ENCODE measurements at regions not wholly inside any gene's neighbourhood (a gene's known extent, or its start where the extent isn't known, plus 50 kb on each side); places are given as distances from the start of the nearest gene placed in this dataset.

DNA sequence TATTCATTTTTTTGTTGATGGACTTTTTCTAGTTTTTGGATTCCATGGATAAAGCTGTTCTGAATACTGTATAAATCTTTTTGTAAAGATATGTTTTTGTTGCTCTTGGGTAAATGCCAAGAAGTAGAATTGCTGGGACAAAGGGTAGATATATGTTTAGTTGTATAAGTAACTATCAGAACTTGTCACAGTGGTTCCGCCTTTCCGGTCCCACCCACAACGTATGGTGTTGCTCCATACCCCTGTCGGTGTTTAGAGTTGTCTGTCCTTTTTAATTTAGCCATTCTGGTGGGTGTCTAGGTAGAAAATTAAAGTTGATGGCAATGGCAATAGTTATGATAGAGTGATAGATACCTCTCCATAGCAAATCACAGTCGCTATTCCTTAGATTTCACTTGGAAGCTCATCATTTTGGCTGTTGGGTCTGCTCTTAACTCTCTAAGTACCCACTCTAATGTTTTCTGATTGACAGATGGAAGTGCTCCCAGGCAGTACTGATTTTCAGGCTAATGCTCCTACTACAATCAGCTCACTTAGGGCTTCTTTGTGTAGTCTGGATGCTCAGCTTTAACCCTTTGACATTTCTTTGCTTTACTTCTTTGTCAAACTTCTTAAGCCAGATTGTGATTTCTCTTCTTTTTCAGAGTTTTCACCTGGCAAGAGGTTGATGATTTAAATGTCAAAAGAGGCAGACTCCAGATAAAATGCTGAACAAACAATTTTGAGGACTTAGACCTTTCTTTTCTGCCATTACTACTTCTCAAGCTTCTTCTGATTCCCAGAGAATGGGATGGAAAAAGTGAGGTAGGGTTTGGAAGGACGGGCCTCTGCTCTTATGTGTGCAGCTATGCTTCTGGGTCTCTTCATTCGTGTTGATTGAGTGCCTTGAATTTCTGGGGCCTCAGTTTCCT, 156.4 kb downstream of the AQP4 start:
- DNase-seq, result no peak
- intact Hi-C loops (cut with DNase I), result no loop called here

DNA sequence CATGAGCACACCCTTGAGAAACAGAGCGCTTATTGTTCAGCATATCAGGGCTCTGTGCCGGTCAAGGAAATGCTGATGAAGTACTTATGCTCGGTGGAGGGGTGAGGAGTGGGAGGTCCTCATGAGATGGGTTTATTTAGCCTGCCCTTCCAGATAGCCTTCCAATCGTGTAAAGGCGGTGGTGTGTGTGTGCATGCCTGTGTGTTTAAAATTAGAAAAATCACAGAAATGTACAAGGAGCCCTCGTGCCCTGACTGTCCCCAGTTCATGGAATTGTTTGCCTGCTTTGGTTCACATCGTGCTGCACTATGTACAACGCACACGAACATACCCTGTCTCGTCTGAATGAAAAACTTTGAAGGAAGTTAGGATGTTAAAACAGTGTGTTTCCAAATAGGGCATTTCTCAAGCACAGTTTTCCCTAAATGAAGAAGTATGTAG, 158.6 kb downstream of the AQP4 start:
- DNase-seq, result no peak
- intact Hi-C loops (cut with DNase I), result no loop called here

DNA sequence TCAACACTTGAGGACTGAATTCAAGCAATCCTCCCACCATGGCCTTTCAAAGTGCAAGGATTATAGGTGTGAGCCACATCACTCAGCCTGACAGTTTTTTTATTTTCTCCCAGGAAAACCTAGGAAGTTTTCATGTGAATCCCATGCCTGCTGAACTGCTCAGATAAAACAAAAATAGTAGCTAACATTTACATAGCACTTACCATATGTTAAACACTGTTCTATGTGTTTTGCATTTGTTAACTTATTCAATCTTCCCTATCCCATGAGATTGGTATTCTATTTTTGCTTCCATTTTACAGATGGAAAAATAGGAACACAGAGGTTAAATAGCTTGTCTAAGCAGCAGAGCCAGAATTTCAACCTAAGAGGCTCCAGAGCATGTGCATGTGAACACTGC, 157.4 kb upstream of the KCTD1 start:
- intact Hi-C loops (cut with DNase I), result no loop called here
- DNase-seq, result no peak

DNA sequence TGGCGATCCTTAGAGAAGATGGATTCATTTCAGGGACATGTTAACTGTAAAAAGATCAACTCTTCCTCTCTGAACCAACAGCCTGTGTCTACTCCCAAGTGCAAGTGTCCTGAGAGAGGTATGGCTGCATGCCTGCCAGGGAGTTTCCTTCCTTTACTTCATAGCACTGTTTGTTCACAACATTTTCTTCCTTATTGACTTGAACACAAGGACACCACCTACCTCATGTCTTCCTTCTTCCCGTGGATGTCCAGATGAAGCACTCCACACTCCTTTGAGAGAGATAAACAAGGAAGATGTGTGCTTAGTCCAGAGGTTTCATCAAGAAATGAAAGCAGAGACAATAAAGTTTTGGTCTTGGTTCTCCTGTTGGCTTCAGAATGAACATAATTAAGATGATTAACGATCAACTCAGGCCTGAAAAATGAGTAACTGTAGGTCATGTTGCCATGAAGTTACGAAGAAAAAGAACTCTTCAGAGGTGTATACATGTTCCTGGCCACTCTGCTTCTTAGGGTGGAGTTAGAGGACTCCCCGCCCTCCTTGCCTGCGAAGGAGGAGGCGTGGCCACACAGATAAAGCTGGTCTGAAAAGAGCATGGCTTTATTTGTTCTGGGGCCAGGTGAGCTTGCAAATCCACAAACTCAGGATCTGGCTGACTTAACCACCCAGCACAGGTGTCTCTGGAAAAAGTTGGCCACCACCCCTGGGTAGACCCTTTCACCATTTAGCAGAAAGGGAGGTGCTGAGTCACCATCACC, 155.0 kb upstream of the KCTD1 start:
- intact Hi-C loops (cut with DNase I), result no loop called here
- no peak for DNase-seq

DNA sequence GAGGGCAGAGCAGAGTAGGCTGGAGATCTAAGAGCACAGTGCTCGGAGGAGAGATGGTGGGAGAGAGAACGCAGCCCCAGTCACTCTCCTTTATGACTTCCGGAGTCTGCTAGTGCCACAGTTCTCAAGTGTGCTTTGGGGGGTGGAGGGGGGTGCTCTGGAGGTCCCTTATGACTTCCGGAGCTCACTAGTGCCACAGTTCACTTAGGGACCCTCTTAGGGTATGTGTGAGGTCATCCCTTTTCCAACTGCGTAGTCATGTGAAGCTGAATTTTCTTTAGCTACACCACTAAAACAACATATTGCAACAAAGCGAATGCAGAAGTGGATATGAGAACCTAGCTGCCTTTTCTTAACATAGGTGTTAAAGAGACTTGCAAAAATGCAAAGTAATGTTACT, 153.7 kb upstream of the KCTD1 start:
- DNase-seq, result no peak
- intact Hi-C loops (cut with DNase I), result no loop called here

DNA sequence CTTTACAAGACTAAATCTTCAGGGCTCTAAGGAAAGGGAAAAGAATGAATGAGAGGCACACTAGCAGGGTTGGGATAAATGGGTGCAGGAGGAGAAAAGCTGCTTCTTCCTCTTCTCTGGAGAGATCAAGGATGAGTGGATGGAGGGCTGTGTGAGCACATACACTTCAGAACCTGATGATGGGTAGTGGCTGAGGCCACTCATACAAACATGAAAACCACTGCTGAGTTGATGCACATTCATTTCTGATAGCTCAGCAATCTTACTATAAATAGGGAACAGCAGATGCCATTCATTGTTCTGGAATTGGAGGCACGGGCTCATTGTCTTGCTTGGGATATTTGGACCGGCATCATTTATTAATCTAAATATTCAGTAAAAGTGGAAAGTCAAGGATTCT, 152.4 kb upstream of the KCTD1 start:
- no peak for DNase-seq
- intact Hi-C loops (cut with DNase I), result no loop called here

DNA sequence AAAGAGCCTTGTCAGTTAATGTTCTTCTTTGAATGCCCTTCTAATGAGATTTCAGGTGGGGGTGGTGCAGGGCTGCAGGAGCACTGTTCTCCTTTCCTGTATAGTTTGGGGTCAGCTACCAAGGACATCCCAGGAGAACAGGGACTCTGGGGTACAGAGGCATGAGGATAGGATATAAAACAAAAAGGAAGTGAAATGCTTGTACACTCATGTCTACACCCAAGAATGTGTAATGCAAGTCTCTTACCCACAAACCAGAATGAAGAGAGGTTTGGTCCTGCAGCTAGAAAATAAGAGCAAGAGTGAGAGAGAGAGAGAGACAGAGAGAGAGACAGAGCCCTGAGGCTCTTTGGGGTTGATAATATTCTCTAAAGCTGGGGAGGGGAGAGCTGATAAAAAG, 151.8 kb upstream of the KCTD1 start:
- intact Hi-C loops (cut with DNase I), result no loop called here

DNA sequence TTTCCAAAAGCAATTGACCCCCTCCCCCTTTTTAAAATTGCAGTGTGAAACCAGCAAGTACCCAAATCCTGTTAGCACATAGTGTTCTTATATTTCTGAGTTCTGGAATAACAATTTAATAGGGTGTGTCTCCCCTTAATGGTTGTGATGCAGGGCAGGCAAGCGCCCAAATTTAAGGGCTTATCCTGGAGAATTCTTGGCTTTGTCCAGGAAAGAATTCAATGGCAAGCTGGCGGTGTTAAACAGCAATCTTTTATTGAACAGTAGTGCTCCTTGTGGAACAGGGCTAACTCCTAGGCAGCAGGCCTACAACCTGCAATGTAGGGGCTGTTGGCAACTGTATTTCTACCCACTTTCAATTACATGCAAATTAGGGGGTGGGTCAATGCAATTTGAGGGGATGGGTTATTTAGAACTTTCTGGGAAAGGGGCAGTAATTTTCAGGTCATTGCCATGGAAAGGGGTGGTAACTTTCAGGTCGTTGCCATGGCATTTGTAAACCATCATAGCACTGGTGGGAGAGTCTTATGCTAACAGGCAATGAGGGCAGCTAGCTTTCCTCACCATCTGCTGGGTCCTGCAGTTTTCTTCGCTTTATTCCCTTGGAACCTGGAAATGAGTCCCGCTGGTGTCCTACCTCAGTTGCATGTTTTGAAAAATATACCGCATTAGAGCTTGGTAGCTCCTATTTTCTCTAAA, 149.0 kb upstream of the KCTD1 start:
- intact Hi-C loops (cut with DNase I), result no loop called here

More for the DNA sequence above, 151.8 kb upstream of the KCTD1 start:
- no peak for DNase-seq

DNA sequence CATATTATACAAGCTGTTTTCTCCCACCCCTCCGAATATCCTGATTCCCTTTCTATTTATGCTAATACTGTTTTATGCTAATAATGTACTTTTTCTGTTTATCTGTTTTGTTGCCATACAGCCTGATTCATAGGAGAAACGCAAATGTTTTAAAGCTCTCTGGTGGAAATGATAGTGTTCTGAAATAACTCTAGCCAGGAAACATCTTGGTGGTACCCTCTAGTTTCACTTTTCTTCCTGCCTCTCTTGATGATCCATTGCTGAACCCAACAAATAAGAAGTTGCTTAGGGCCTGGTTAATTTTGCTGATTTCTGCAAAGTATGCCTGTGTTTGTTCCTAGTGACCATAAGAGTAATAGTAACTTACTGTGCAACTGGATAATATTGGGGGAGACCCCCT, 148.4 kb upstream of the KCTD1 start:
- no peak for DNase-seq
- intact Hi-C loops (cut with DNase I), result no loop called here

More for the DNA sequence above, 149.0 kb upstream of the KCTD1 start:
- no peak for DNase-seq

DNA sequence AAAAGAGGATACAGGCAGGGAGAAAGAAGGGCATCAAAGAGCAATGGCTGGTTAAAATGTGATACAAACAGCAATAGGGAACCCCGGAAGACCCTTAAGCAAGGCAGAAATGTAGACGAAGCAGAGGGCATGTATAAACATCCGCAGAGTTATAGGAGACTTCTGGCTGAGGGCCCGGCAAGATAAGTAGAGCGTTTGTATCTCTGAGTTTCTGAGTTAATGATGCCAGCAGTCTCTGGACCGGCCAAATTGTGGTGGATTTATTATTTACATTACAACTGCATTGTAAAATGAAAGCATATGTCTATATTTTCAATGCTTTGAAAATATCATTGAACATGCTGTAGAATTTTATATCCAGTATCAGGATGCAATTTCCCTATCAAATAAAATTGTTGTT, 148.0 kb upstream of the KCTD1 start:
- no peak for DNase-seq
- intact Hi-C loops (cut with DNase I), result no loop called here

DNA sequence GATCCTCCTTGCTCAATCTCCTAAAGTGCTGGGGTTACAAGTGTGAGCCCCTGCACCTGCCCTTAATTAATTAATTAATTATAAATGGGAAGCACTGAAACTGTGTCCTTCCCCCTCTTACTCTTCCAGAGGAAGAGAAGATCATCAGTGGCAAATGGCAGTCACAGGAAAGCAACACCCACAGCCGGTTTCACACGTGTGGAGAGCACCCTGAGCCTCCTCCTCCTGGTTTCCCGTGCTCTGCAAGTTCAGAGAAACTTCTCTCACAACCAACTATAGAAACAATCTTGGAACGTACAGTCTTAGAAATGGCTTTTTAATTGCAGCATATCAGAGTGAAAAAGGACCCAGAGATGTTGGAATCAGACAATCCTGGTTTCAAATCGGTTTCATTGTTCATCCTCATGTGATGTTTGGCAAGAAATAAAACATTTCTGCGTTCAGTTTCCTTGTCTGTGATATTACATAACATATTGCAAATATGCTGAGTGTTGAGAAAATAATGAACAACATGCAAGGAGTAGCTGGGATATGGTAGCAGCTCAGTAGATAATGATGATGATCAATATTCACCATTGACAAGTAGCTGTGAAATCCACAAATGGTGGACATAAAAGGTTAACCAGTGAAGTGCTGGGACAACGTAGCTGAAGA, 141.0 kb upstream of the KCTD1 start:
- DNase-seq, result peak in 19 of 42 donors; percentile 12 to 69 (median 26)
- intact Hi-C loops (cut with DNase I), result no loop called here

DNA sequence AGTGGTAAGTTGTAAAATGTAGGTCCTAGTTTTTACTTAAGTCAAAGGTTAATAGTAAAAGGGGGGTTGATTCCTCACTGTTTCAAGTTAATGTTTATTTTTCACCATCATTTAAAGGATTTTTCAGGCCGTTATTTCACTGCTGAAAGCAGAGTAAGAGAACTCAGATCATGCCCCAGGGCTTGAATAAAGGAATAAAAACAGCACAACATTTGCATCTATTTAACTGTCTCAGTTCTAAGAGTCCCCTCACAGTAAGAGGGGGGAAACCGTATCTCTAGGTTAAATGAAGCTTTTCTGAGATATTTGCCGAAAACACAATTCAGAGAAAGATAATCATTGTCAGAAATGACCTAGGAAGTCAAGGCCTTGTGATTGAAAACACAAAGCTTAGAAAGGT, 138.2 kb upstream of the KCTD1 start:
- DNase-seq, result no peak
- intact Hi-C loops (cut with DNase I), result no loop called here

DNA sequence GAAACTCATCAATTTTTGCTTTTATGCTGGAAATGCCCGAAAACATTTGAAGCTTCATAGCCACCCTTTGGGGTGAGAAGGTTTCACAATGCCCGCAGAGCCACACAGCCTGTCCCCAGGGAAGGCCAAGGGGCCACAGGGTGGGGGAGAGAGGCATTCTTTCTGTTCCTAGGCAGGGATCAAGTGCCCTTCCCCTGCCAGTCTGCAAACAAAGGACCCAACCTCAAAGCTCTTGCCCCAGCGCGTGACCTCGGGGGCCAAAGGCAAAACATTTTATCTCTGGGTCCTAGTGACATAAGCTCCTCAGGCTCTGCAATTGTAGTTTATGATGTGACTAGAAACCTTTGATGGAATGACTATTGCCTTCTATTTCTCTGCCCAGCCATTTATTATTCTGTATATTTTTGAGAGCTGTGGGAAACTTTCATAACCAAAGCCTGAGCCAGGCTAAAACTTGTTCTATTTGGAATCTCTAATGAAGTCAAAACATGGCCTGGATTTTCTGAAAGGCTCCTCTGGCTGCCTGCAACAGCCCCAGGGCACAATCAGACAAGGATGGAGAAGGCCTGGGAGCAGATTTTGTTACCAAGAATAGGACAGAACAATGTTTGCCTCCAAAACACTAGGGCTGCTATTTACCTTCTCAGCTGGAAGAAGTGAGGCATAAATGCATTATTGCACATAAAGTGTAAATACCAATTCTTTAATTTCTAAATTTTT, 137.2 kb upstream of the KCTD1 start:
- intact Hi-C loops (cut with DNase I), result no loop called here
- peak in 4 of 42 donors; percentile 9 to 24 (median 14) for DNase-seq

DNA sequence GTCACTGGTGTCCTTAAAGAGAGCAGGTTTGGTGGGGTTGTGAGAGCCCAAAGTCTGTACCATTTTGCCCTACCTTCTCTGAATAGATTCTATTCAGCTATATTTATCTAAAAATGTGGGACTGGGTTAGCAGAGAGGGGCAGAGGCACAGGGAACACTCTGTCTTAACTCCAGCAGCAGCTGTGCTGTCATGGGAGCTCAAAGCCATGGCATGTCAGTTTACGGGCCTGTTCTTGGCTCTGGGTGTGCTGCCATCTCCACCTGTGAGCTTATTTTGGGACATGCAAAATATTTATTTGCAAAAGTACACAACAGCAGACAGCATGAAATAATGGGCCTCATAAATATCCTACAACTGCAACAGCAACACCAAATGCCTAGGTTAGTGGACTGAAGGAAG, 129.6 kb upstream of the KCTD1 start:
- DNase-seq, result no peak
- intact Hi-C loops (cut with DNase I), result no loop called here

DNA sequence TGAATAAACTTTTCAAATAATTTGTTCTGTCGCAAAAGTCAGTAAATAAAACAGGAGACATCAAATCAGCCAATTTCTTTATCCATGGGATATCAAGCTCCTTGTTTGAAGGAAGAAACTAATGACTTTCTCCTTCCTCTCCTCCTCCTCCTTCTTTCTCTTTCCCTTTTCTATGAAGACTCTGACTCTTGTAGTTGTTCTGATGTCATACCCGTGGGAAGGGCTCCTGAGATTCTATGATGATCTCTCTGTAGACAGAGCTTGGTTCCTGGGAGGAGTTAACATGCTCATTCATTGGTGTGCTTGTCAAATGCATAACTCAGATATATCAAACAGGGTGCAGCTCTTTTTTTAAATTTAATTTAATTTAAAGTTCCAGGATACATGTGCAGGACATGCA, 118.7 kb upstream of the KCTD1 start:
- peak in 3 of 42 donors; percentile 30 to 51 (median 33) for DNase-seq
- intact Hi-C loops (cut with DNase I), result no loop called here

DNA sequence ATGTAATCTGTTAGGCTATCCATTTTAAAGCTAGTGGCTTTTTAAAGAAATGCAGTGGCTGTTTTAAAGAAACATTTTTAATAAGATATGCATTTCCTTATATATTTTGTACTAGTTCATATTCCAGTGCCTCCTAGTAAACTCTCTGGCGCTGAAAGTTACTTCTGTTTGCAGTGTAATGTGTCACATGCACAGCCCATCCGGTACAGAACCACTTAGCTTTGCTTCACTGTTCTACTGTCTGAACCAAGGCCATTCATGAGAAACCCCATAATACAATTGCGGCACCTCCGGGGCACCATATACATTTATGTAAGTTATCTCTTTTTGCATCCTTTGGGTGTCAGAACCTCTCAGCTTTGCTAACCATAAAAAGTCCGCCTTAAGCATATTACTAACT, 114.6 kb upstream of the KCTD1 start:
- DNase-seq, result no peak
- intact Hi-C loops (cut with DNase I), result no loop called here

DNA sequence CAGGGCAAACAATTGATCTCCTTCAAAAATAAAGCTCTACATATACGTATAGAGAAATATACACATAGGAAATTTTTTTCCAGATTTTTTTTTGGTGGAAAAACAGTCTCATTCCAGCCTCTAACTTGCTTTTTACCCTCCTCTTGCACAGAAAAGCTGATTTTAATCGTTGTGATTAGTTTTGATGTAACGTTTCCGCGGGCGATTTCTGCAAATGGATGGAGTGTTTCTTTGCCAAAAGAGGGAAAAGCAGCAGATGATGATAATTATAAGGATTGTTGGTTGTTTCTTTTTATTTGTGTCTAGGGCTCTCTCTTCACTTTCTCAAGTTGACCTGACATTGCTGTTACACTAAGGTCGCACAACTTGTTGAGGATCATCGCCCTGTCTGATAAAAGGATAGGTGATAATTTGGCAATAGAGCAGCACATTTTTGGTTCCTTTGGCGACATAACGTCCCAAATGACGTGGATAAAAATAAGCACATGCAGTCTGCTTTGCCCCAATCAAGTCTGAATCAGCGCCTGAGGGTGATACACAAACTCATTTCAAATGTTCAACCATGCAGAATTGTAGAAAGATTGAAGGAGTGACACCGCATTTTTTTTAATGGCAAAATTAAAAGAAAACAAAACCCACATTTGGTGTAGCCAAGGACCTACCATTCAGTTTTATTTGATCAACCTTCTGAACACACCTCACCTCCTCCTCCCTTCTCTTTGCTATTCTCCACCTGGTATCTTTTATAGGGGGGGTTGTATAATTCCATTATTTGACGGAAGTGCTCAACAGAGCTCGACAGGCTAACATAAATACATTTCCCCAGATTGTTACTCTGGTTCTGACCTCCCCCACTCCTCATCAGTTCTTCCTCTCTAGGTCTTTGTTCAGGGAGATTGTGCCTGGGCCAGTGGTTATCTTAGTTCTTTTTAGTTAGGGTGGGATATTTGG, 109.6 kb upstream of the KCTD1 start:
- DNase-seq, result no peak

More for the DNA sequence above, 109.6 kb upstream of the KCTD1 start:
- intact Hi-C loops (cut with DNase I), result loop anchor here (5.0 to 10.0 kb wide), 2 partner anchors 111 to 253 kb away; partner anchors contain the start of gene KCTD1

Measured in head of caudate nucleus (tissue), 42 donors.